IMR-90 (cell line): ENCODE measurements at regions not wholly inside any gene's neighbourhood (a gene's known extent, or its start where the extent isn't known, plus 50 kb on each side); places are given as distances from the start of the nearest gene placed in this dataset.

Experiments used
- ATAC-seq: fragments of 200-7000 bp; cut with Tn5 transposase; 2 replicates; pipeline ENCODE4 v1.9.1; 2020; ENCODE audit warnings: low read depth, mild to moderate bottlenecking, moderate library complexity
- BruUV-seq: library from RNA; stranded (reverse); fragments of 400-500 nt; replicated peaks from 2 replicates; lab custom pipeline; 2021; lab: Mats Ljungman, UMichigan
- CTCF ChIA-PET: fragments of 300-600 bp; formaldehyde crosslinking; extraction: SDS; loops from one replicate; lab custom pipeline; 2021; ENCODE audit warnings: antibody characterized with exemption; lab: Yijun Ruan, JAX
- POLR2A ChIA-PET: fragments of 300-600 bp; sonication (Branson Sonifier 250); formaldehyde crosslinking; loops from one replicate; lab custom pipeline; 2022; ENCODE audit warnings: antibody characterized with exemption; ENCODE audit not compliant: unreplicated experiment; lab: Charles Lee
- DNase-seq: peaks from one replicate; pipeline ENCODE4 v3.0.0; 2013
- H2AFZ ChIP-seq: replicated peaks from 2 replicates; pipeline ENCODE3; 2013; ENCODE audit warnings: low read length, mild to moderate bottlenecking; ENCODE audit not compliant: poor library complexity
- H2AK5ac ChIP-seq: 2 replicates; pipeline ENCODE4 v1.6.1; 2013; ENCODE audit warnings: low read depth, low read length, inconsistent platforms
- H2AK9ac ChIP-seq: replicated peaks from 2 replicates; pipeline ENCODE3; 2013; ENCODE audit warnings: mild to moderate bottlenecking, low read depth, low read length, moderate library complexity; ENCODE audit not compliant: poor library complexity
- H2BK120ac ChIP-seq: 2 replicates; pipeline ENCODE4 v1.6.1; 2013; ENCODE audit warnings: low read depth, low read length, inconsistent platforms
- H2BK15ac ChIP-seq: 3 replicates; pipeline ENCODE4 v1.6.1; 2013; ENCODE audit warnings: low read depth, low read length, inconsistent platforms
- H2BK20ac ChIP-seq: 2 replicates; pipeline ENCODE4 v1.6.1; 2013; ENCODE audit warnings: low read depth, mild to moderate bottlenecking, inconsistent platforms, low read length, moderate library complexity
- H2BK5ac ChIP-seq: 2 replicates; pipeline ENCODE4 v1.6.1; 2013; ENCODE audit warnings: mild to moderate bottlenecking, low read depth, low read length, inconsistent platforms; ENCODE audit not compliant: poor library complexity, severe bottlenecking
- H3K14ac ChIP-seq: replicated peaks from 2 replicates; pipeline ENCODE4 v1.6.1; 2013; ENCODE audit warnings: low read depth, low read length, inconsistent platforms
- H3K18ac ChIP-seq: 2 replicates; pipeline ENCODE4 v1.6.1; 2013; ENCODE audit warnings: low read depth, low read length, control low read depth
- H3K23ac ChIP-seq: 2 replicates; pipeline ENCODE4 v1.6.1; 2013; ENCODE audit warnings: low read depth, low read length, inconsistent platforms
- H3K27ac ChIP-seq: 2 replicates; pipeline ENCODE4 v1.5.1; 2013; ENCODE audit warnings: mild to moderate bottlenecking, control low read depth, low read length; ENCODE audit not compliant: insufficient read depth
- H3K27me3 ChIP-seq: 2 replicates; pipeline ENCODE4 v1.6.1; 2013; ENCODE audit warnings: low read length; ENCODE audit not compliant: control insufficient read depth, insufficient read depth
- H3K36me3 ChIP-seq: 2 replicates; pipeline ENCODE4 v1.6.1; 2013; ENCODE audit warnings: low read length, mixed read lengths; ENCODE audit not compliant: control insufficient read depth, insufficient read depth
- H3K4ac ChIP-seq: 2 replicates; pipeline ENCODE4 v1.6.1; 2013; ENCODE audit warnings: low read depth, low read length, inconsistent platforms
- H3K4me1 ChIP-seq: 2 replicates; pipeline ENCODE4 v1.6.1; 2013; ENCODE audit warnings: low read length, mixed read lengths; ENCODE audit not compliant: control insufficient read depth, insufficient read depth
- H3K4me2 ChIP-seq: 2 replicates; pipeline ENCODE4 v1.6.1; 2013; ENCODE audit warnings: low read depth, mild to moderate bottlenecking, control low read depth, low read length, moderate library complexity
- H3K4me3 ChIP-seq: 2 replicates; pipeline ENCODE4 v1.5.1; 2013; ENCODE audit warnings: low read depth, mild to moderate bottlenecking, control low read depth, low read length, moderate library complexity; ENCODE audit not compliant: insufficient read depth
- H3K56ac ChIP-seq: 2 replicates; pipeline ENCODE4 v1.6.1; 2013; ENCODE audit warnings: low read length, inconsistent platforms; ENCODE audit not compliant: insufficient read depth; ENCODE audit errors: extremely low read depth
- H3K79me1 ChIP-seq, 2 experiments: 2 replicates each; pipeline ENCODE4 v1.6.1; 2013; ENCODE audit warnings: low read length in 2 of 2, inconsistent platforms in 1 of 2, low read depth in 1 of 2
- H3K9ac ChIP-seq: 2 replicates; pipeline ENCODE4 v1.6.1; 2013; ENCODE audit warnings: low read depth, low read length, control low read depth
- H3K9me1 ChIP-seq: 2 replicates; pipeline ENCODE4 v1.6.1; 2013; ENCODE audit warnings: low read length, inconsistent platforms; ENCODE audit not compliant: insufficient read depth
- H3K9me3 ChIP-seq: 2 replicates; pipeline ENCODE4 v1.6.1; 2013; ENCODE audit warnings: low read length; ENCODE audit not compliant: control insufficient read depth, insufficient read depth
- H4K20me1 ChIP-seq: 2 replicates; pipeline ENCODE4 v1.6.1; 2013; ENCODE audit warnings: low read length, inconsistent platforms; ENCODE audit not compliant: insufficient read depth
- H4K5ac ChIP-seq: 2 replicates; pipeline ENCODE4 v1.6.1; 2013; ENCODE audit warnings: mild to moderate bottlenecking, low read depth, low read length, control low read depth
- H4K8ac ChIP-seq, 2 experiments: 2 replicates each; pipeline ENCODE4 v1.6.1; 2013; ENCODE audit warnings: low read depth in 2 of 2, low read length in 2 of 2, control low read depth in 1 of 2, inconsistent platforms in 1 of 2
- H4K91ac ChIP-seq: 2 replicates; pipeline ENCODE4 v1.6.1; 2013; ENCODE audit warnings: low read depth, low read length, inconsistent platforms; ENCODE audit not compliant: insufficient read depth
- BHLHE40 ChIP-seq: fragments of 150-350 bp; IDR thresholded peaks from 2 replicates; pipeline ENCODE4 v1.6.1; 2016; ENCODE audit warnings: mild to moderate bottlenecking, low read depth, low read length
- MAFK ChIP-seq: IDR thresholded peaks from 2 replicates; pipeline ENCODE4 v1.6.1; 2012; ENCODE audit warnings: low read depth, low read length, improper control_type of control experiment
- WGBS, 2 experiments: methylation state at CpG; one replicate each; pipeline versions ENCODE4 v1.1.5 to v1.1.7; 2013; ENCODE audit warnings: missing lambda C conversion rate in 2 of 2; ENCODE audit not compliant: insufficient read length in 1 of 2; ENCODE audit errors: extremely low coverage in 2 of 2; 5-methylcytosine and 5-hydroxymethylcytosine counted together
- dilution Hi-C: fragments of 300-500 bp; cut with HindIII; formaldehyde crosslinking; loops from one replicate; pipeline ENCODE4 v1.14.3; 2018; ENCODE audit warnings: low sequenced_read_pairs; ENCODE audit not compliant: unreplicated experiment
- in situ Hi-C: fragments of 300-500 bp; cut with MboI; formaldehyde crosslinking; loops from 3 replicates; pipeline ENCODE4 v1.14.3; 2019; ENCODE audit warnings: low sequenced_read_pairs, inconsistent platforms, mixed read lengths
- intact Hi-C: fragments of 100-400 bp; cut with micrococcal nuclease; formaldehyde crosslinking; loops from 2 replicates; pipeline ENCODE4 v1.10.0; 2022
- TF ChIP-seq, protein P1 (sequence below): fragments of 150-350 bp; IDR thresholded peaks from 2 replicates; pipeline ENCODE4 v1.6.1; 2017; ENCODE audit warnings: mild to moderate bottlenecking, antibody characterized with exemption, low read length, low read depth
- TF ChIP-seq, protein P2 (sequence below): fragments of 150-350 bp; IDR thresholded peaks from 2 replicates; pipeline ENCODE4 v1.6.1; 2016; ENCODE audit warnings: low read depth, mild to moderate bottlenecking, low read length, moderate library complexity, borderline replicate concordance

DNA sequence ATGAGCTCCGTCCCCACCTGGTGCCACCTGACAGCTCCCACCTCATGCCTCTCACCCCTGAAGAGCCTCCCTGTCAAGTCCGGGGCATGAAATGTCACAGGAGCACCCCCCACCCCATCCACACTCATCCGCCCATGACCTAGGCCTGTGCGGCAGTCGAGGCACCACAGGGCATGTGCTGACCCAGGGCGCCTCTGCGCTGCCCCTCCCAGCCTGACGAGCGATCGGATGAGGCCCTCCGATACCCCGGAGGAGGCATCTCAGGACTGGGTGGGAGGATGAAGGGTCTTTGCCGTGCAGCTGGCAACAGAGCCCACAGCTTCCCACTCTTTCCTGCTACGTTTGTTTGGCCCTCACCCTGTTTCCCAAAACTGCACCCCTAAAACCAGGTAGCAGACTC, 184.4 kb upstream of the TCERG1L start:
- in situ Hi-C loops (no loop called here), intact Hi-C loops (no loop called here), dilution Hi-C loops (no loop called here)
- no peak overlapping the region for H3K23ac ChIP-seq
- H3K36me3 ChIP-seq = no peaks in the 10 kb centered on the region
- no peaks in the 10 kb centered on the region for H4K20me1 ChIP-seq
- CTCF ChIA-PET = no interaction called here
- no peaks in the 10 kb centered on the region for H3K4me1 ChIP-seq
- no peak overlapping the region for H2AK5ac ChIP-seq
- no peak overlapping the region for H2AK9ac ChIP-seq
- peaks cover 57% of the 10 kb centered on the region for H3K9me3 ChIP-seq
- H3K9me1 ChIP-seq = no peaks in the 10 kb centered on the region
- BruUV-seq = no TSS peak
- TF ChIP-seq, protein P1, sequence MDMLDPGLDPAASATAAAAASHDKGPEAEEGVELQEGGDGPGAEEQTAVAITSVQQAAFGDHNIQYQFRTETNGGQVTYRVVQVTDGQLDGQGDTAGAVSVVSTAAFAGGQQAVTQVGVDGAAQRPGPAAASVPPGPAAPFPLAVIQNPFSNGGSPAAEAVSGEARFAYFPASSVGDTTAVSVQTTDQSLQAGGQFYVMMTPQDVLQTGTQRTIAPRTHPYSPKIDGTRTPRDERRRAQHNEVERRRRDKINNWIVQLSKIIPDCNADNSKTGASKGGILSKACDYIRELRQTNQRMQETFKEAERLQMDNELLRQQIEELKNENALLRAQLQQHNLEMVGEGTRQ = no peak
- TF ChIP-seq BHLHE40 (no peak), MAFK (no peak)
- TF ChIP-seq, protein P2, sequence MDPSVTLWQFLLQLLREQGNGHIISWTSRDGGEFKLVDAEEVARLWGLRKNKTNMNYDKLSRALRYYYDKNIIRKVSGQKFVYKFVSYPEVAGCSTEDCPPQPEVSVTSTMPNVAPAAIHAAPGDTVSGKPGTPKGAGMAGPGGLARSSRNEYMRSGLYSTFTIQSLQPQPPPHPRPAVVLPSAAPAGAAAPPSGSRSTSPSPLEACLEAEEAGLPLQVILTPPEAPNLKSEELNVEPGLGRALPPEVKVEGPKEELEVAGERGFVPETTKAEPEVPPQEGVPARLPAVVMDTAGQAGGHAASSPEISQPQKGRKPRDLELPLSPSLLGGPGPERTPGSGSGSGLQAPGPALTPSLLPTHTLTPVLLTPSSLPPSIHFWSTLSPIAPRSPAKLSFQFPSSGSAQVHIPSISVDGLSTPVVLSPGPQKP = no peak
- no peaks in the 10 kb centered on the region for H3K27me3 ChIP-seq
- no peak overlapping the region for H3K4ac ChIP-seq
- no peak overlapping the region for H3K27ac ChIP-seq
- no peak for ATAC-seq
- 20% methylated on average over 1 of the region's 14 CpGs; no CpG with 5 or more reads in 1 of the 2 experiments for WGBS, 2 experiments
- no peak overlapping the region for H2BK120ac ChIP-seq
- no peak overlapping the region for H3K56ac ChIP-seq
- H4K8ac ChIP-seq = no peak overlapping the region
- POLR2A ChIA-PET = no interaction called here
- no peaks in the 10 kb centered on the region for H3K79me1 ChIP-seq
- no peak for DNase-seq
- no peak overlapping the region for H4K5ac ChIP-seq
- H3K9ac ChIP-seq = no peak overlapping the region
- no peak overlapping the region for H2BK15ac ChIP-seq
- no peak overlapping the region for H2BK20ac ChIP-seq
- H2BK5ac ChIP-seq = no peak overlapping the region
- H3K4me3 ChIP-seq = no peak overlapping the region
- H2AFZ ChIP-seq = no peak overlapping the region
- no peak overlapping the region for H3K14ac ChIP-seq
- no peak overlapping the region for H4K91ac ChIP-seq
- H3K4me2 ChIP-seq = no peak overlapping the region
- H3K18ac ChIP-seq = no peak overlapping the region
